ENCODE measurements at regions not wholly inside any gene's neighbourhood (a gene's known extent, or its start where the extent isn't known, plus 50 kb on each side); places are given as distances from the start of the nearest gene placed in this dataset.

- Histone ChIP-seq H3K36me3 (ENCODE audit: control insufficient read depth, low read depth, low read length) (no peaks in the 10 kb centered on the region), H3K4me1 (ENCODE audit: control insufficient read depth, low read depth, low read length) (no peaks in the 10 kb centered on the region), H3K27me3 (ENCODE audit: control insufficient read depth, insufficient read depth, low read length) (no peaks in the 10 kb centered on the region), H3K9me3 (ENCODE audit: control insufficient read depth, low read depth, low read length) (no peaks in the 10 kb centered on the region), H3K9ac (ENCODE audit: low read length) (no peak overlapping the region), H3K4me3 (ENCODE audit: low read length) (no peak overlapping the region), H3K27ac (ENCODE audit: low read length) (no peak overlapping the region)
Observed at GRCh38 chr6:65776332-65776731, 69.3 kb upstream of the EYS start.

- Histone ChIP-seq H3K4me3 (ENCODE audit: low read length) (no peak overlapping the region), H3K9ac (ENCODE audit: low read length) (no peak overlapping the region), H3K27me3 (ENCODE audit: control insufficient read depth, insufficient read depth, low read length) (no peaks in the 10 kb centered on the region), H3K4me1 (ENCODE audit: control insufficient read depth, low read depth, low read length) (no peaks in the 10 kb centered on the region), H3K36me3 (ENCODE audit: control insufficient read depth, low read depth, low read length) (no peaks in the 10 kb centered on the region), H3K27ac (ENCODE audit: low read length) (no peak overlapping the region), H3K9me3 (ENCODE audit: control insufficient read depth, low read depth, low read length) (no peaks in the 10 kb centered on the region)
Observed at GRCh38 chr6:65771946-65772345, 64.9 kb upstream of the EYS start.

GRCh38 chr6:65761890-65762289 is 54.9 kb upstream of the EYS start:
- Histone ChIP-seq H3K9me3 (ENCODE audit: control insufficient read depth, low read depth, low read length) (no peaks in the 10 kb centered on the region), H3K4me1 (ENCODE audit: control insufficient read depth, low read depth, low read length) (no peaks in the 10 kb centered on the region), H3K36me3 (ENCODE audit: control insufficient read depth, low read depth, low read length) (no peaks in the 10 kb centered on the region), H3K27me3 (ENCODE audit: control insufficient read depth, insufficient read depth, low read length) (no peaks in the 10 kb centered on the region), H3K27ac (ENCODE audit: low read length) (no peak overlapping the region), H3K4me3 (ENCODE audit: low read length) (no peak overlapping the region), H3K9ac (ENCODE audit: low read length) (no peak overlapping the region)

- Histone ChIP-seq H3K4me1 (ENCODE audit: control insufficient read depth, low read depth, low read length) (no peaks in the 10 kb centered on the region), H3K9me3 (ENCODE audit: control insufficient read depth, low read depth, low read length) (no peaks in the 10 kb centered on the region), H3K27ac (ENCODE audit: low read length) (no peak overlapping the region), H3K9ac (ENCODE audit: low read length) (no peak overlapping the region), H3K27me3 (ENCODE audit: control insufficient read depth, insufficient read depth, low read length) (no peaks in the 10 kb centered on the region), H3K4me3 (ENCODE audit: low read length) (no peak overlapping the region), H3K36me3 (ENCODE audit: control insufficient read depth, low read depth, low read length) (no peaks in the 10 kb centered on the region)
Observed at GRCh38 chr6:65760285-65760684, 53.3 kb upstream of the EYS start.

All from iPS-18a (cell line).